H9 (cell line): ENCODE measurements at regions not wholly inside any gene's neighbourhood (a gene's known extent, or its start where the extent isn't known, plus 50 kb on each side); places are given as distances from the start of the nearest gene placed in this dataset.

ENCODE experiments used
- DNase-seq: peaks from one replicate; pipeline ENCODE4 v3.0.0-alpha.2; 2017
- H2AFZ ChIP-seq: one replicate; pipeline ENCODE4 v1.6.1; 2013; ENCODE audit warnings: mild to moderate bottlenecking, low read length, control low read depth, moderate library complexity
- H2AK5ac ChIP-seq: 2 replicates; pipeline ENCODE4 v1.6.1; 2013; ENCODE audit warnings: low read length, control low read depth, mixed read lengths; ENCODE audit not compliant: insufficient read length
- H2BK120ac ChIP-seq: one replicate; pipeline ENCODE4 v1.6.1; 2013; ENCODE audit warnings: low read depth, mild to moderate bottlenecking, low read length, control low read depth, inconsistent platforms; ENCODE audit not compliant: poor library complexity, severe bottlenecking
- H2BK12ac ChIP-seq: 2 replicates; pipeline ENCODE4 v1.6.1; 2013; ENCODE audit warnings: low read length, control low read depth, mixed read lengths, low read depth; ENCODE audit not compliant: insufficient read length
- H2BK15ac ChIP-seq: 2 replicates; pipeline ENCODE4 v1.6.1; 2013; ENCODE audit warnings: low read depth, low read length, control low read depth
- H2BK20ac ChIP-seq: one replicate; pipeline ENCODE4 v1.6.1; 2013; ENCODE audit warnings: low read depth, mild to moderate bottlenecking, low read length, control low read depth, inconsistent platforms; ENCODE audit not compliant: poor library complexity, severe bottlenecking
- H2BK5ac ChIP-seq: 2 replicates; pipeline ENCODE4 v1.6.1; 2013; ENCODE audit warnings: low read length, control low read depth, mixed read lengths; ENCODE audit not compliant: insufficient read length
- H3K14ac ChIP-seq: 2 replicates; pipeline ENCODE4 v1.6.1; 2013; ENCODE audit warnings: low read length, control low read depth; ENCODE audit not compliant: insufficient read depth
- H3K18ac ChIP-seq: 2 replicates; pipeline ENCODE4 v1.6.1; 2013; ENCODE audit warnings: low read depth, mild to moderate bottlenecking, mixed read lengths, low read length, control low read depth; ENCODE audit not compliant: insufficient read length
- H3K23ac ChIP-seq: 2 replicates; pipeline ENCODE4 v1.6.1; 2013; ENCODE audit warnings: low read length, control low read depth, mixed read lengths, low read depth; ENCODE audit not compliant: insufficient read length
- H3K23me2 ChIP-seq: 2 replicates; pipeline ENCODE4 v1.6.1; 2013; ENCODE audit warnings: low read depth, mild to moderate bottlenecking, mixed read lengths, low read length, control low read depth; ENCODE audit not compliant: insufficient read length, poor library complexity, severe bottlenecking
- H3K27ac ChIP-seq: 2 replicates; pipeline ENCODE4 v1.5.1; 2013; ENCODE audit warnings: low read length, control low read depth, mixed read lengths, low read depth; ENCODE audit not compliant: insufficient read length
- H3K27me3 ChIP-seq: 2 replicates; pipeline ENCODE4 v1.6.1; 2013; ENCODE audit warnings: low read length, control low read depth, inconsistent platforms; ENCODE audit not compliant: insufficient read depth
- H3K4ac ChIP-seq: 2 replicates; pipeline ENCODE4 v1.6.1; 2013; ENCODE audit warnings: low read depth, mild to moderate bottlenecking, control low read depth, inconsistent platforms, low read length, moderate library complexity
- H3K4me1 ChIP-seq: 2 replicates; pipeline ENCODE4 v1.6.1; 2013; ENCODE audit warnings: low read length, control low read depth, inconsistent platforms; ENCODE audit not compliant: insufficient read depth
- H3K4me2 ChIP-seq: 2 replicates; pipeline ENCODE4 v1.6.1; 2013; ENCODE audit warnings: low read length, control low read depth, mixed read lengths; ENCODE audit not compliant: insufficient read length, insufficient read depth
- H3K56ac ChIP-seq: 2 replicates; pipeline ENCODE4 v1.6.1; 2013; ENCODE audit warnings: low read depth, mild to moderate bottlenecking, mixed read lengths, low read length, control low read depth; ENCODE audit not compliant: insufficient read length
- H3K79me1 ChIP-seq: 2 replicates; pipeline ENCODE4 v1.6.1; 2013; ENCODE audit warnings: low read depth, mild to moderate bottlenecking, moderate library complexity, low read length, control low read depth, inconsistent platforms; ENCODE audit not compliant: insufficient read depth, poor library complexity, severe bottlenecking
- H3K79me2 ChIP-seq: 2 replicates; pipeline ENCODE4 v1.6.1; 2013; ENCODE audit warnings: low read length, control low read depth, inconsistent platforms; ENCODE audit not compliant: insufficient read depth
- H3K9ac ChIP-seq: 2 replicates; pipeline ENCODE4 v1.6.1; 2013; ENCODE audit warnings: low read length, control low read depth, mixed read lengths; ENCODE audit not compliant: insufficient read length; ENCODE audit errors: extremely low read depth
- H3K9me3 ChIP-seq: one replicate; pipeline ENCODE4 v1.6.1; 2013; ENCODE audit warnings: low read depth, low read length, inconsistent platforms; ENCODE audit not compliant: control insufficient read depth
- H3T11ph ChIP-seq: one replicate; pipeline ENCODE4 v1.6.1; 2013; ENCODE audit warnings: mild to moderate bottlenecking, low read length, control low read depth, inconsistent platforms
- H4K20me1 ChIP-seq: one replicate; pipeline ENCODE4 v1.6.1; 2013; ENCODE audit not compliant: control insufficient read depth, insufficient read length, insufficient read depth
- H4K5ac ChIP-seq: 2 replicates; pipeline ENCODE4 v1.6.1; 2013; ENCODE audit warnings: low read depth, mild to moderate bottlenecking, mixed read lengths, low read length, control low read depth; ENCODE audit not compliant: insufficient read length
- H4K8ac ChIP-seq: replicated peaks from 2 replicates; pipeline ENCODE4 v1.6.1; 2013; ENCODE audit warnings: low read length, control low read depth, mixed read lengths, low read depth; ENCODE audit not compliant: insufficient read length
- H4K91ac ChIP-seq: 2 replicates; pipeline ENCODE4 v1.6.1; 2013; ENCODE audit warnings: low read depth, mild to moderate bottlenecking, moderate library complexity, mixed read lengths, low read length, control low read depth; ENCODE audit not compliant: insufficient read length
- H3K27ac Mint-ChIP-seq, 3 experiments: 2 replicates in 2 of 3; 3 replicates in 1 of 3; pipeline ENCODE4 v1.8.0; 2020 to 2021; ENCODE audit warnings: mixed read lengths in 3 of 3, mild to moderate bottlenecking in 1 of 3, moderate library complexity in 1 of 3
- H3K27me3 Mint-ChIP-seq: 2 replicates; pipeline ENCODE4 v1.8.0; 2021; ENCODE audit warnings: low read depth, mild to moderate bottlenecking, moderate library complexity, mixed read lengths
- H3K36me3 Mint-ChIP-seq, 3 experiments: 2 replicates in 2 of 3; 3 replicates in 1 of 3; pipeline ENCODE4 v1.8.0; 2020 to 2021; ENCODE audit warnings: low read depth in 3 of 3, mixed read lengths in 3 of 3; ENCODE audit not compliant: insufficient read depth in 1 of 3
- H3K4me1 Mint-ChIP-seq, 2 experiments: 2 replicates each; pipeline ENCODE4 v1.8.0; 2020; ENCODE audit warnings: mixed read lengths in 2 of 2
- H3K4me3 Mint-ChIP-seq, 2 experiments: 2 replicates in 1 of 2; 3 replicates in 1 of 2; pipeline ENCODE4 v1.8.0; 2020 to 2021; ENCODE audit warnings: mild to moderate bottlenecking in 2 of 2, mixed read lengths in 2 of 2, moderate library complexity in 1 of 2
- H3K9me3 Mint-ChIP-seq, 2 experiments: 2 replicates in 1 of 2; 3 replicates in 1 of 2; pipeline ENCODE4 v1.8.0; 2020; ENCODE audit warnings: mild to moderate bottlenecking in 2 of 2, mixed read lengths in 2 of 2, moderate library complexity in 1 of 2
- WGBS: extraction: QIAGEN DNeasy Blood & Tissue Kit; methylation state at CpG from one replicate; pipeline ENCODE4 v1.1.7; 2013; ENCODE audit warnings: missing lambda C conversion rate, low lambda C conversion rate, mixed read lengths; ENCODE audit not compliant: insufficient read length; ENCODE audit errors: extremely low coverage; 5-methylcytosine and 5-hydroxymethylcytosine counted together
- TF ChIP-seq, protein P1 (sequence below): fragments of 200-600 bp; sonication (generic); conservative IDR thresholded peaks from 3 replicates; pipeline ENCODE4 v1.8.0; 2021; ENCODE audit warnings: antibody characterized with exemption, mild to moderate bottlenecking

DNA sequence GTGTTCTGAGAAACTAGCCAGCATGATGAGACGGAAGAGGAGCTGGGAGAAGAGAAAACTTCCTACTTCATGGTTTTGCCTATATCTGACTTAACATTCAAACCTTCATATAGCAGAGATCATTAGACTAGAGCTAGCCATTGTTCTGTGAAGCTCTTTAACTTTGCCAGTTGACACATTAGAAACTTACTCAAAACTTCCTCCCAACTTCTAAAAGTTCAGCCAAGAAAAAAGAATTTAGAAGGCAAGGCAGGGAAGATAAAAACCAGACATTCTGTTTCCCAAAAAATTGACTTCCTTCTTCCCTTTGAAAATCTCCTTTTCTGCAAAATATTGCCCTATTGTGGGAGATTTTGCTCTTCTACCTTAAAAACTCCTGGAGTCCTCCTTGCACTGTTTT, 134.8 kb upstream of the UST start:
- Mint-ChIP-seq H3K4me1 (no peaks in the 10 kb centered on the region), H3K36me3 (no peaks in the 10 kb centered on the region; a peak in 1 of 7 replicates), H3K4me3 (no peak overlapping the region), H3K9me3 (no peaks in the 10 kb centered on the region), H3K27ac (no peak overlapping the region), H3K27me3 (no peaks in the 10 kb centered on the region)
- Histone ChIP-seq H2BK20ac (no peak overlapping the region), H3K4ac (no peak overlapping the region), H3K9me3 (no peaks in the 10 kb centered on the region), H3K27ac (no peak overlapping the region), H2AK5ac (no peak overlapping the region), H2BK120ac (no peak overlapping the region), H3K56ac (no peak overlapping the region), H3K4me2 (no peak overlapping the region), H3K23me2 (no peaks in the 10 kb centered on the region), H3K79me2 (no peaks in the 10 kb centered on the region), H2AFZ (no peak overlapping the region), H3T11ph (no peak overlapping the region), H4K91ac (no peak overlapping the region), H3K27me3 (no peaks in the 10 kb centered on the region), H4K8ac (no peak overlapping the region), H3K23ac (no peak overlapping the region), H3K79me1 (no peaks in the 10 kb centered on the region), H4K20me1 (no peaks in the 10 kb centered on the region), H3K14ac (no peak overlapping the region), H4K5ac (no peak overlapping the region), H2BK15ac (no peak overlapping the region), H2BK12ac (no peak overlapping the region), H3K18ac (no peak overlapping the region), H3K9ac (no peak overlapping the region), H3K4me1 (no peaks in the 10 kb centered on the region), H2BK5ac (no peak overlapping the region)
- no CpG with 5 or more reads among the region's 1 CpG for WGBS
- TF ChIP-seq, protein P1, sequence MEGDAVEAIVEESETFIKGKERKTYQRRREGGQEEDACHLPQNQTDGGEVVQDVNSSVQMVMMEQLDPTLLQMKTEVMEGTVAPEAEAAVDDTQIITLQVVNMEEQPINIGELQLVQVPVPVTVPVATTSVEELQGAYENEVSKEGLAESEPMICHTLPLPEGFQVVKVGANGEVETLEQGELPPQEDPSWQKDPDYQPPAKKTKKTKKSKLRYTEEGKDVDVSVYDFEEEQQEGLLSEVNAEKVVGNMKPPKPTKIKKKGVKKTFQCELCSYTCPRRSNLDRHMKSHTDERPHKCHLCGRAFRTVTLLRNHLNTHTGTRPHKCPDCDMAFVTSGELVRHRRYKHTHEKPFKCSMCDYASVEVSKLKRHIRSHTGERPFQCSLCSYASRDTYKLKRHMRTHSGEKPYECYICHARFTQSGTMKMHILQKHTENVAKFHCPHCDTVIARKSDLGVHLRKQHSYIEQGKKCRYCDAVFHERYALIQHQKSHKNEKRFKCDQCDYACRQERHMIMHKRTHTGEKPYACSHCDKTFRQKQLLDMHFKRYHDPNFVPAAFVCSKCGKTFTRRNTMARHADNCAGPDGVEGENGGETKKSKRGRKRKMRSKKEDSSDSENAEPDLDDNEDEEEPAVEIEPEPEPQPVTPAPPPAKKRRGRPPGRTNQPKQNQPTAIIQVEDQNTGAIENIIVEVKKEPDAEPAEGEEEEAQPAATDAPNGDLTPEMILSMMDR = no peak
- no peak for DNase-seq
